Neural progenitor cell (in vitro differentiated cells): ENCODE measurements at regions not wholly inside any gene's neighbourhood (a gene's known extent, or its start where the extent isn't known, plus 50 kb on each side); places are given as distances from the start of the nearest gene placed in this dataset.

Experiments used
- DNase-seq: peaks from one replicate; pipeline ENCODE4 v3.0.0-alpha.2; 2016; ENCODE audit warnings: low spot score
- H2AFZ ChIP-seq: fragments of 200-600 bp; sonication (generic); replicated peaks from 2 replicates; pipeline ENCODE4 v1.6.1; 2016; ENCODE audit warnings: antibody characterized with exemption
- H3F3A ChIP-seq: fragments of 200-600 bp; sonication (generic); 2 replicates; pipeline ENCODE4 v1.6.1; 2016; ENCODE audit warnings: antibody characterized with exemption, low read depth
- H3K27ac ChIP-seq: fragments of 200-600 bp; sonication (generic); 2 replicates; pipeline ENCODE4 v1.5.1; 2016; ENCODE audit warnings: mild to moderate bottlenecking
- H3K27me3 ChIP-seq: fragments of 200-600 bp; sonication (generic); 2 replicates; pipeline ENCODE4 v1.6.1; 2016; ENCODE audit warnings: mild to moderate bottlenecking, moderate library complexity
- H3K36me3 ChIP-seq: fragments of 200-600 bp; sonication (generic); 2 replicates; pipeline ENCODE4 v1.5.1; 2016
- H3K4me1 ChIP-seq: fragments of 200-600 bp; sonication (generic); 2 replicates; pipeline ENCODE4 v1.6.1; 2016; ENCODE audit warnings: mixed run types
- H3K4me2 ChIP-seq: fragments of 200-600 bp; sonication (generic); 2 replicates; pipeline ENCODE4 v1.6.1; 2016
- H3K4me3 ChIP-seq: fragments of 200-600 bp; sonication (generic); 2 replicates; pipeline ENCODE4 v1.5.1; 2016
- H3K79me2 ChIP-seq: fragments of 200-600 bp; sonication (generic); 2 replicates; pipeline ENCODE4 v1.6.1; 2016; ENCODE audit warnings: low read depth
- H3K9ac ChIP-seq: fragments of 200-600 bp; sonication (generic); 2 replicates; pipeline ENCODE4 v1.6.1; 2016
- H3K9me3 ChIP-seq: fragments of 200-600 bp; sonication (generic); 2 replicates; pipeline ENCODE4 v1.5.1; 2016; ENCODE audit warnings: low read depth
- H4K20me1 ChIP-seq: fragments of 200-600 bp; sonication (generic); 2 replicates; pipeline ENCODE4 v1.6.1; 2016; ENCODE audit warnings: low read depth
- H3K27ac Mint-ChIP-seq: 3 replicates; pipeline ENCODE4 v1.8.0; 2021; ENCODE audit warnings: mixed read lengths
- H3K27me3 Mint-ChIP-seq: 2 replicates; pipeline ENCODE4 v1.8.0; 2022; ENCODE audit warnings: low read depth, mild to moderate bottlenecking, inconsistent platforms, moderate library complexity, mixed read lengths; ENCODE audit not compliant: insufficient read depth
- H3K36me3 Mint-ChIP-seq: 3 replicates; pipeline ENCODE4 v1.8.0; 2021; ENCODE audit warnings: mixed read lengths
- H3K4me1 Mint-ChIP-seq: 3 replicates; pipeline ENCODE4 v1.8.0; 2021; ENCODE audit warnings: mixed read lengths
- H3K4me3 Mint-ChIP-seq: 3 replicates; pipeline ENCODE4 v1.8.0; 2021; ENCODE audit warnings: mild to moderate bottlenecking, moderate library complexity, mixed read lengths
- H3K9me3 Mint-ChIP-seq: 3 replicates; pipeline ENCODE4 v1.8.0; 2020; ENCODE audit warnings: mixed read lengths
- CTCF ChIP-seq: fragments of 200-600 bp; sonication (generic); IDR thresholded peaks from 2 replicates; pipeline ENCODE4 v1.5.1; 2017; ENCODE audit warnings: antibody characterized with exemption, mild to moderate bottlenecking
- EZH2 ChIP-seq: fragments of 200-600 bp; sonication (generic); IDR thresholded peaks from 2 replicates; pipeline ENCODE4 v1.6.1; 2017; ENCODE audit warnings: antibody characterized with exemption, mild to moderate bottlenecking, moderate library complexity
- EZH2phosphoT487 ChIP-seq: fragments of 200-600 bp; sonication (generic); IDR thresholded peaks from 2 replicates; pipeline ENCODE4 v1.6.1; 2017; ENCODE audit warnings: antibody characterized with exemption

GRCh38 chr6:111973927-111974639, 79.8 kb upstream of the CCN6 start:
- H3K4me2 ChIP-seq, result no peak overlapping the region
- no peak overlapping the region for H3K4me3 Mint-ChIP-seq
- no peaks in the 10 kb centered on the region for H3K9me3 ChIP-seq
- H3K27ac ChIP-seq, result no peak overlapping the region
- no peaks in the 10 kb centered on the region for H3K36me3 Mint-ChIP-seq
- H3K4me1 ChIP-seq, result no peaks in the 10 kb centered on the region
- no peak overlapping the region for H3K27ac Mint-ChIP-seq
- H3K4me1 Mint-ChIP-seq, result peaks cover 33% of the 10 kb centered on the region
- H3K27me3 Mint-ChIP-seq, result peaks cover 3% of the 10 kb centered on the region
- no peaks in the 10 kb centered on the region for H4K20me1 ChIP-seq
- no peaks in the 10 kb centered on the region for H3K27me3 ChIP-seq
- H3K4me3 ChIP-seq, result no peak overlapping the region
- no peaks in the 10 kb centered on the region for H3F3A ChIP-seq
- no peak for TF ChIP-seq CTCF
- TF ChIP-seq EZH2, result no peak
- no peak for TF ChIP-seq EZH2phosphoT487
- no peaks in the 10 kb centered on the region for H3K79me2 ChIP-seq
- DNase-seq, result no peak
- H3K36me3 ChIP-seq, result no peaks in the 10 kb centered on the region
- H2AFZ ChIP-seq, result no peak overlapping the region
- H3K9ac ChIP-seq, result no peak overlapping the region
- no peaks in the 10 kb centered on the region for H3K9me3 Mint-ChIP-seq

DNA sequence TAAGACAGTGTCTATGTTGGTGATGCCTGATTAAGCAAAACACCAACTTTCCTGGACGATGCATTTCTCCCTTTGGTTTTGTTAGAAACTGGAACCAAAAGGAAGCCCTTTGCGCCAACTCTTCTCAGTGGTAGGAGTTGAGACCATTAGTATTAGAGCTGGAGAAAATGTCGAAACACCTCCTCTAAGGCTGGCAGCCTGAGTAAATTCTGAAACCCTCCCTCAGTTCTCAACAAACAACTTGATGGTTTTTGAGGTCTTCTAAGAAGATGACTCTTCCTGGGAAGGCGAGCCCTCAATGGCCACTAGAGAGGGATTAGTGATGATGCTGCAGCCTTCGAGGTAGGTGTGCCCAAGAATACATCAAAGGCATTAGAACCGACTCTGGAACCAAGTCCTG, 78.4 kb upstream of the CCN6 start:
- TF ChIP-seq CTCF, result no peak
- no peak for TF ChIP-seq EZH2
- no peak for TF ChIP-seq EZH2phosphoT487
- Histone ChIP-seq H3K9ac (no peak overlapping the region), H3K9me3 (no peaks in the 10 kb centered on the region), H3K4me1 (no peaks in the 10 kb centered on the region), H3K36me3 (no peaks in the 10 kb centered on the region), H4K20me1 (no peaks in the 10 kb centered on the region), H3F3A (no peaks in the 10 kb centered on the region), H3K27ac (no peak overlapping the region), H2AFZ (no peak overlapping the region), H3K4me3 (no peak overlapping the region), H3K27me3 (no peaks in the 10 kb centered on the region), H3K4me2 (no peak overlapping the region), H3K79me2 (no peaks in the 10 kb centered on the region)
- Mint-ChIP-seq H3K36me3 (no peaks in the 10 kb centered on the region), H3K4me1 (peaks cover 33% of the 10 kb centered on the region), H3K27ac (no peak overlapping the region), H3K9me3 (no peaks in the 10 kb centered on the region), H3K4me3 (no peak overlapping the region), H3K27me3 (peaks cover 3% of the 10 kb centered on the region)
- no peak for DNase-seq

DNA sequence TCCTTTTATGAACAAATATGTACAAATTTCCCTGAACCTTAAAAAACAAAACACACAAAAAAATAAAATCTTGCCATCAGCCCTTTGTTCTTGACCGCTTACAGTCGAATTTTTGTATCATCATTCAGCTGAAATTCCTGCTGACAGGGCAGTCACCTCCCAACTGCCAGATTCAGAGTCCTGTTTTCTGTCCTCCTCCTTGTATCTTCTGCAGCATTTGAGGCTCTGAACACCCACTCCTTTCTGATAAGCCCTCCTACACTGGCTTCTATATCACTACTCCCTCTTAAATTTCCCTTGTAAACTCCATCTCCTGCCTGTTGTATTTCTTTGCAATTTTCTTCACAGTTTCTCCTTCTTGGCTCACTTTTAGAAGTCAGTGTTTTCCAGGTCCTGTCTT, 77.8 kb upstream of the CCN6 start:
- no peak overlapping the region for H3K27ac ChIP-seq
- no peaks in the 10 kb centered on the region for H4K20me1 ChIP-seq
- DNase-seq, result no peak
- no peaks in the 10 kb centered on the region for H3K9me3 ChIP-seq
- H3K36me3 ChIP-seq, result no peaks in the 10 kb centered on the region
- H3K27me3 ChIP-seq, result no peaks in the 10 kb centered on the region
- Mint-ChIP-seq H3K27me3 (peaks cover 3% of the 10 kb centered on the region), H3K4me3 (no peak overlapping the region), H3K27ac (no peak overlapping the region), H3K4me1 (peaks cover 33% of the 10 kb centered on the region), H3K9me3 (no peaks in the 10 kb centered on the region), H3K36me3 (no peaks in the 10 kb centered on the region)
- H3K4me1 ChIP-seq, result no peaks in the 10 kb centered on the region
- H3K4me2 ChIP-seq, result no peak overlapping the region
- H3K79me2 ChIP-seq, result no peaks in the 10 kb centered on the region
- no peak overlapping the region for H3K9ac ChIP-seq
- TF ChIP-seq EZH2phosphoT487 (no peak), EZH2 (no peak), CTCF (no peak)
- no peak overlapping the region for H3K4me3 ChIP-seq
- no peaks in the 10 kb centered on the region for H3F3A ChIP-seq
- H2AFZ ChIP-seq, result no peak overlapping the region
